ENCODE measurements at regions not wholly inside any gene's neighbourhood (a gene's known extent, or its start where the extent isn't known, plus 50 kb on each side); places are given as distances from the start of the nearest gene placed in this dataset.

- Histone ChIP-seq H3K36me3 (no peaks in the 10 kb centered on the region), H3K9me3 (no peaks in the 10 kb centered on the region), H3K27ac (no peak overlapping the region), H3K4me3 (no peak overlapping the region), H3K4me1 (ENCODE audit: insufficient read depth) (no peaks in the 10 kb centered on the region), H3K27me3 (no peaks in the 10 kb centered on the region)
- TF ChIP-seq EP300 (IDR thresholded peaks at IDR 0.05) (no peak), POLR2A (IDR thresholded peaks at IDR 0.05) (no peak), CTCF (IDR thresholded peaks at IDR 0.05) (no peak)
- DNase-seq: no peak
- intact Hi-C loops (cut with DNase I): no loop called here
- 75 to 79% (median 78%) methylated on average over 3 of the region's 3 CpGs for WGBS, 3 donors
These were observed 183.6 kb upstream of the CTBP2 start for GRCh38 chr10:125343983-125344382.

- WGBS, 3 donors: 63 to 67% (median 63%) methylated on average over 10 of the region's 10 CpGs
- no peaks in the 10 kb centered on the region for H3K27me3 ChIP-seq
- no peaks in the 10 kb centered on the region for H3K4me1 ChIP-seq (ENCODE audit: insufficient read depth)
- intact Hi-C loops (cut with DNase I): no loop called here
- H3K4me3 ChIP-seq: no peak overlapping the region
- no peaks in the 10 kb centered on the region for H3K9me3 ChIP-seq
- H3K36me3 ChIP-seq: no peaks in the 10 kb centered on the region
- no peak overlapping the region for H3K27ac ChIP-seq
- TF ChIP-seq EP300 (IDR thresholded peaks at IDR 0.05): no peak
- TF ChIP-seq POLR2A (IDR thresholded peaks at IDR 0.05): no peak
- peak; percentile 10 to 38 (median 25) for TF ChIP-seq CTCF (IDR thresholded peaks at IDR 0.05)
- peak in 1 of 5 donors; percentile 20 for DNase-seq
These were observed 183.0 kb upstream of the CTBP2 start for GRCh38 chr10:125343118-125343925.

- no peak overlapping the region for H3K4me3 ChIP-seq
- H3K9me3 ChIP-seq: no peaks in the 10 kb centered on the region
- no peak for DNase-seq
- H3K36me3 ChIP-seq: no peaks in the 10 kb centered on the region
- intact Hi-C loops (cut with DNase I): no loop called here
- no peaks in the 10 kb centered on the region for H3K27me3 ChIP-seq
- no peaks in the 10 kb centered on the region for H3K4me1 ChIP-seq (ENCODE audit: insufficient read depth)
- no peak for TF ChIP-seq CTCF (IDR thresholded peaks at IDR 0.05)
- no peak for TF ChIP-seq POLR2A (IDR thresholded peaks at IDR 0.05)
- no peak for TF ChIP-seq EP300 (IDR thresholded peaks at IDR 0.05)
- 44 to 53% (median 47%) methylated on average over 5 of the region's 5 CpGs for WGBS, 3 donors
- no peak overlapping the region for H3K27ac ChIP-seq
These were observed 181.2 kb upstream of the CTBP2 start for GRCh38 chr10:125341611-125342010.

GRCh38 chr10:125340903-125341302, 180.5 kb upstream of the CTBP2 start:
- Histone ChIP-seq H3K4me1 (ENCODE audit: insufficient read depth) (no peaks in the 10 kb centered on the region), H3K27ac (no peak overlapping the region), H3K27me3 (no peaks in the 10 kb centered on the region), H3K9me3 (no peaks in the 10 kb centered on the region), H3K36me3 (no peaks in the 10 kb centered on the region), H3K4me3 (no peak overlapping the region)
- intact Hi-C loops (cut with DNase I): no loop called here
- WGBS, 3 donors: 70 to 74% (median 72%) methylated on average over 4 of the region's 4 CpGs
- TF ChIP-seq POLR2A (IDR thresholded peaks at IDR 0.05) (no peak), CTCF (IDR thresholded peaks at IDR 0.05) (no peak), EP300 (IDR thresholded peaks at IDR 0.05) (no peak)
- no peak for DNase-seq

All from ovary (tissue), 7 donors.